NOMO-1 (cell line): ENCODE measurements at regions not wholly inside any gene's neighbourhood (a gene's known extent, or its start where the extent isn't known, plus 50 kb on each side); places are given as distances from the start of the nearest gene placed in this dataset.

Experiments
- DNase-seq, 2 experiments: peaks; one replicate each; lab custom pipeline; 2025; ENCODE audit not compliant: unreplicated experiment in 2 of 2; lab: John Stamatoyannopoulos, UW

- no peak for DNase-seq
Measured at GRCh38 chr5:58043032-58043945, 416.6 kb downstream of the PLK2 start.

- no peak for DNase-seq
Measured at GRCh38 chr5:58041884-58042283, 418.0 kb downstream of the PLK2 start.

GRCh38 chr5:58040846-58041245, 419.0 kb downstream of the PLK2 start:
- no peak for DNase-seq

DNA sequence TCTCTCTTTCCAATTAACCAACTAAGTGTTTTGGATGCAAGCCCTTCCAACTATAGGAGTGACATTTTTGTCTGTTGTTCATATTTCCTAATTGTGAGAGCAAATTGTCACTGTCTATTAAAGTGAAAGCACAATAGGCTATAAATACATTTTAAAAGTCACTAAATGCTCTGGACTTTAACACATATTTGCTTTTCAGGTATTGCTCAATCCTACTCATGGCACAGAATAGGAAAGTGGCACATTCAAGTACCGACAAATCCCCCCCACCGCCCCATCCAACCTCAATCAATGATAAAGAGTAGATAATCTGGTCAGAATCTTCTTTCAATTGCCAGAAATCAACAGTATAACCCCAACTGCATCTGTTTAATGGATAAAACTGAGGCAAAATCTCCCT, 419.8 kb downstream of the PLK2 start:
- no peak for DNase-seq

- DNase-seq: no peak
Measured at GRCh38 chr5:58037899-58038298, 422.0 kb downstream of the PLK2 start.

DNA sequence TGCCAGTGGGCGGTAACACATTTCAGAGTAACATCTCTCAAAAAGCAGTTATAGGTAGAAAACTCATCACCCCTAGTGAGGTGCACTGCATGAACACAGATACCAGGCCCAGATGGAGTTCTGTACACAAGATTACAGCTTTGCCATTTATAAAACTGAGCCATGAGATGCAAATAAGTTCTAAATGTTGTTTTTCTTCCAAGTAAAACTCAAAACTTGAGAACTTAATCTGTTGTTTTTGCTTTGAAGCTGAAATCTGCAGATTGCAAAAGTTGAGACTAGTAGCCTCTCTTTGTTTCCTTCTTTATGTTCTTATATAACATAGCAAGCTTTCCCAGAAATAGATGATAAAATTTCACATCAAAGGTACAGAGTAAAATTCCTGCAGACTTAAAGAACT, 434.1 kb downstream of the PLK2 start:
- no peak for DNase-seq

DNA sequence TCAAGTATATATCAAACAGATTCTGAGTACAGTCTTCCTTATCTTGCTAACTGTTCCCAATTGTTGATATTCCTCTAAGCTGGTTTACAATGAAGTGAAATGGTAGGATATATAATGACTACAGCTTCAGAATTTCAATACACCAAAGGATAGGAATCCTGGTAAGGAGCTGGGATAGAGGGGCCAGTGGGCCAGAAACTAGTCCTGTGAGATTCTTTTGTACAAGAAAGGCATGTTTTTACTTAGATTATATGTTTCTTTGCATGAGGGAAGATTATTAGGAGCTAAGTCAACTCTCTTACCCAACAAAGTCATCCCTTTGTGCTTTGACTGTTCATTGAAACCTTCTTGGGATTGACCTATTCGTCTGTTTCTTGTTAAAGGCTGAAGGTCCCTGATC, 435.7 kb downstream of the PLK2 start:
- DNase-seq: no peak

DNA sequence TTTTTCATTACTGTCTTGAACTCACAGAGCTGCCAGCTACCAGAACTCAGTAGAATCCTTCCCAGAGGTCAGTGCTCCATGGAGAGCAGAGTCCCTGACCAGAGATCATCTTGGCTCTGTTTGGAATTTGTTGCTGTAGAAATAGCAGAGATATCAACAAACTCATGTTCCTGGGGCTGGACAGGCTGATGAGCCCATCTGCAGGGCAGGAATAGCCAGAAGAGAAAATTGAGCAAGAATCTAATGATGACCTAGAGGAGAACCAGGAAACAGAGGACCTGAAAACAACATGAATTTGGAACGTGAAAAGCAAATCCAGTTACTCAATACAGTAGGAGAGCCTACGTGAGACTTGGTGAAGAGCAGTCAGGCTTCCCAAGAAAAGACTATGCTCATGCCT, 437.8 kb downstream of the PLK2 start:
- no peak for DNase-seq

DNA sequence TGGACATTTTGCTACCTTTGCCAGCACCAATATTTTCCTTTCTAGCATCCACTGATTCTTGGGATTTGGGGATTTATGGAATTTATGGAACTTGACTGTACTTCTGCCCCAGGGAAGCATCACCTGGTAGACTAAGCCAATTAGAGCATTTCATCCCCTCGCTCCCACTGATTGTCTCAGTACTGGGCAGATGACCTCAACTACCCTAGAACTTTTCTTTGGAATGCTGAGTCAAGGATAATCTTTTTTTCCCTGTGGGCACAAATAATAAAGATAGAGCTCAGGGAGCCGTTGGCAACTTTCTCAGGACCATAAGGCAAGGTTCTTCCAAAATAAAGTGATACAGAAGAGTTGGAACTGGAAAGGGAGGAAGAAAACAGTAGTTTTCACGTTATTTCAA, 438.4 kb downstream of the PLK2 start:
- no peak for DNase-seq

DNA sequence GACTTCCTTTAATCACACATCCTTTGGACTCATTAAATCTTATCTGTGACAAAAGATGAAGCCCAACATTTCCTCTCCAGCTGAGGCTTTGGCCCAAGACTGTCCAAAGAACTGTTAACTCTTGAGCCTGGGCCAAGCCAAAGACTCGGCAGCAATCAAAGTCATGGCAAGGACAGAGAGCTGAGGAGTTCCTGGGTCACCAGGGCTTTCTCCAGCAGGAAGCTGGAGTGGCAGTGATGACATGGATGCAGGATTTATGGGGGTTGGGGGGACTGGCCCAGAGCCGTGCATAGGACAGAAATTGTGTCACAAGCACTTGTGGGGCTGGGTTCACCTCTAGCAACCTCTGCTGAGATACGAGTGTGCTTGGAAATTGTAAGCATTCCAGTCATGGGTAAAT, 440.3 kb downstream of the PLK2 start:
- DNase-seq: no peak

GRCh38 chr5:58018016-58018415, 441.9 kb downstream of the PLK2 start:
- DNase-seq: no peak

DNA sequence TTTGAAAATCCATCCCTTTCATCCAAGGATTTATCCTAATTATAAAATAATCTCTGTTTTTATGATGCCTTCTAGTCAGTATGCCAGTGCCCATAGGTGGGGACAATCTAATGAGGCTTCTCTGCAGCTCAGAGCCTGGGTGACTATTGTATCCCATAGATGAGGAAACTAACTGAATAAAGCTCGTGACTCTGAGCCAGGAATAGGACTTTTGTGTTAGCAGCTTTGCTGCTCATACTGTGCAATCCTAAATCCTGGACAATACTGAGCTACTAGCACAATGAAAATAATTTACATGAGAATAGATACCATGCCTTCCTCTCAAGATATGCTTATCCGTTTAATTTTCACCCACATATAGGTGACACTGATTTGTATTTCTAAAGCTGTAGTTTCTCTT, 443.0 kb downstream of the PLK2 start:
- DNase-seq: no peak

- no peak for DNase-seq
Measured at GRCh38 chr5:58016358-58016757, 443.5 kb downstream of the PLK2 start.

- no peak for DNase-seq
Measured at GRCh38 chr5:58015175-58015574, 444.7 kb downstream of the PLK2 start.

DNA sequence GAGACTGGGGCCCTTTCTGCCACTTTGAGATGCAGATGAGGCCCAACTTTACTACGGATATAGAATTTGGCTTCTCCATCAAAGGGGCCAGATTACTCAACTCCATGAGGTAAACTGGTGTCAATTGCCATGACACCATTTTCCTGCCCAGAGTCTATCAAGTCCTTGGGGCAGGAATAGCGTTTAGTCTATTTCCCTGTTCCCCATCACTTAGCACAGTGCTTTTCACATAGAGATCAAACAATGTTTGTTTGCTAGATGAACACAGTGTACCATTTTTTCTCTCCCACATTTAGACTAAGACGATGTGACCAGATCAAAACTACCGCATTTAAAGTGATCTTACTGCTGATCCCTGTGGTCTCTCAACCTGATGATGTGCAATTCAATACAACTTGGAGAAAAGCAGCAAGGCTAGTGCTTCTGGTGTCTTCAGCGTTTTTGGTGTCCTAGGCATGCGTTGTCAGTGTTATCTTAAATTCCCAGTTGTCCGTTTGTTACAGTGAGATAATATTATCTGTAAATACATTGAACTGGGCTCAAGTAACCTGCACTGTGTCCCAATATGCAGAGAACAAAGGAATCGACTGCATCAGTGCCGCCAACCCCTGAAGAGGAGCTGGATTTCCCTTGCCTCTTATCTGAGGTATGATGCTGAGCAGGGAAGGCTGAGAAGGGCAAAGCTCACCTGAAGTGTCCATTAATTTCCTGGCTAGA, 446.2 kb downstream of the PLK2 start:
- no peak for DNase-seq

DNA sequence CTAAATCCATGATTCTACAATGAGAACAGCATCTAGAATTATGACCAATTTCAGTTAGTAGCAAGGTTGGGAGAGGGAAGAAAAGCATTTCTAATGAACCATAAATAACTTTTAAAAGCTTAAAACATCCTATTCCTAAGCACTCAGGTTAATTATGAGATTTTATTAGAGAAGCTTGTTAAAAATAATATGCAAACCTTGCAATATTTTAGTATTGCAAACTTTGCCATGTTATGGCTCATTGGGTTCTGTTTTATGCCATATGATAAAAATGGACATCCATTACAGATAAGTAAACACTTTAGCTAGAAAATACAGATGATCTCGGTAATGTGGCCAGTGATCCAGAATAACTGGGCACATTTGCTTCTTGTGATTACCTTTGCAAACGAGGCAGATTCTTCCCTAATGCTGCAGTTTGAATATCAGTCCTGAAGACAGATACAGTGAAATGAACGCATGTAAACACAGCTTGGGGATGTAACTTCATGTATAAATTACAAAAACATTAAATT, 447.0 kb downstream of the PLK2 start:
- DNase-seq: no peak

DNA sequence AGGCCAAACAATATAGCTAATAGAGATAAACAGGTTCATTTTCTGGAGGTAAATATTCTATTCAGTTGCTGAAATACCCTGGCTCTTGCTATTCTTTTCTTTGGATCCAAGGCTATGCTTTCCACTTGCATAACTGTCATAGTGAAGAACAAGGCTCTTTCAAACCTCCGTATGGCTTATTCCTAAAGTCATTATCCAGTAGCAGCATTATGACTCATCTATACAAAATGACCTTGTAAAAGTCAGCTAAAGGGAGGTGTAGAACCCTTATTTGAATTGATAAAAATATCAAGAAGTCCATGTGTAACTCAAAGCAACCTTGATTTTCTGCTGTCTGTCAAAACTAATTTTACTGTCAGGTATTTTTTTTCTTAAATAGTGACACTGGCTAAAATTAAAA, 447.8 kb downstream of the PLK2 start:
- no peak for DNase-seq

DNA sequence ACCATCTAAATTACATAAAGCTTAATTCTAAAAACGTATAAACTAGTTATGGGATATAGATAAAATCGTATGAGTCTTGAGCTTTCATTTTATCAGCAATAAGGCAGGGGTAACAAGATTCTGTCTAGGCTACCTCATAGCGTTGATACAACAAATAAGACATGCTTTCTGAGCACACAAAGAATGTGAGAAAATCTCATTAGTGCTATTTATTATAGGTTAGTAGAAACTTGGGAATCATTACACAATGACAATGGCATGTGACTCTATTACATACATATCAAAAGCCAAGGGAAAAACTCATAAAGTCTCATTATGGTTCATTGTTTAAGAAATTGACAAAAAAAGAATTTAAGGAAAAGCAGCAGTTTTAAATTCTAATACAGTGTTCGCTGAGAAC, 448.6 kb downstream of the PLK2 start:
- DNase-seq: no peak

- DNase-seq: no peak
Measured at GRCh38 chr5:58009754-58010153, 450.1 kb downstream of the PLK2 start.

- DNase-seq: no peak
Measured at GRCh38 chr5:58002323-58002722, 457.6 kb downstream of the PLK2 start.

DNA sequence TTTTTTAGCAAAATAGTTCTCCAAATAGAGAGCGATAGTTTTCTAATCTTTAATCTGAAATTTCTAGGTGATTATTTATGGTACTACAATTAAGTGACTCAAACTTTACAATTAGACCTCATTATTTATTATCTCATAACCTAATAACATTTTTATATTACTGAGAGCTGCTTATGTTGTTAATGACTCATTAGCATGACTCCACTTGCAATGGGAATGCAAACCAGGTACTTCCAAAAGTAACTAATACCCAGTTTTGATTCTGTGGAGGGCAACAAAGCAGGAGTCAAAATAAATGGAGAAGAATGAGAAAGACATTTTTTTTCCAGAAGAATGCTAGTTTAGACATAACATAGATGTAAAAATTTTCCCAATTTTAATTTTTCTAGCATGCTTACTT, 466.0 kb downstream of the PLK2 start:
- no peak for DNase-seq

DNA sequence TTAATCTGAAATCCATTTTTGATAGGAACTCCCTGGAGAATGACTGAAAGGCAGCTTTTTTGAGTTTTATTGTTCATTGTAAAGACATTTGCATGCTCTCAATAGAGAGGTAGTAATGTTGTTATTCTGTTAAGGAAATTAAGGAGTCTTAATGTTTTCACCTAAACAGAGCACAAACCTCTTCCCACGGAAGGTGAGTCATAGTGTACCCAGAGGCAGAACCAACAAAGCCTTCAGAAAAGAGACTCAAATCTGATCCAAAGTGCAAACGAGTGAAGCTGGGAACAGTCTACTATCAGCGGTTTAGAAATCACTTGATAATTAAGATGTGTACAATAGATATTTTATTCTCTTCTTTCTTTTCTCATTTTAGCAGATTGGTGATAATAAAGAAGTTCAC, 470.5 kb downstream of the PLK2 start:
- DNase-seq: no peak
